ENCODE measurements at regions not wholly inside any gene's neighbourhood (a gene's known extent, or its start where the extent isn't known, plus 50 kb on each side); places are given as distances from the start of the nearest gene placed in this dataset.

GRCh38 chr17:36705874-36706731 lies 104.7 kb downstream of the MRM1 start:
- Histone ChIP-seq H2AFZ (ENCODE audit: low read length) (no peak overlapping the region), H3K4me2 (ENCODE audit: low read length) (no peak overlapping the region; the same call in 1 of the 2 replicates), H4K20me1 (ENCODE audit: low read length) (no peaks in the 10 kb centered on the region), H3K27me3 (ENCODE audit: low read length) (peaks cover 12% of the 10 kb centered on the region; the same call in 1 of the 2 replicates), H3K79me2 (ENCODE audit: low read length) (no peaks in the 10 kb centered on the region), H3K9ac (ENCODE audit: low read length) (no peak overlapping the region), H3K9me2 (replicated peaks; ENCODE audit: low read length) (no peaks in the 10 kb centered on the region), H3K4me1 (ENCODE audit: insufficient read depth, low read length) (no peaks in the 10 kb centered on the region), H3K27ac (ENCODE audit: low read length) (no peak overlapping the region), H3K9me3 (ENCODE audit: low read length) (no peaks in the 10 kb centered on the region), H3K4me3 (ENCODE audit: low read length) (no peak overlapping the region), H3K36me3 (ENCODE audit: low read depth, low read length) (no peaks in the 10 kb centered on the region), H3F3A (ENCODE audit: low read length, unreplicated experiment) (no peaks in the 10 kb centered on the region)
- intact Hi-C loops (cut with micrococcal nuclease), result no loop called here
- ChIA-PET POLR2A (ENCODE audit: unreplicated experiment) (no interaction called here), CTCF (no interaction called here)
- DNase-seq, result peak; percentile 44
- BruUV-seq (replicated peaks), result no TSS peak
- TF ChIP-seq EZH2phosphoT487 (IDR thresholded peaks at IDR 0.05; ENCODE audit: borderline replicate concordance, low read length) (no peak), CTCF (conservative IDR thresholded peaks at IDR 0.05; ENCODE audit: low read depth, low read length) (peak; percentile 69)
- peak; percentile 84 for ATAC-seq

GRCh38 chr17:36707904-36708303 lies 106.5 kb downstream of the MRM1 start:
- Histone ChIP-seq H3K9me2 (replicated peaks; ENCODE audit: low read length) (no peaks in the 10 kb centered on the region), H3K4me1 (ENCODE audit: insufficient read depth, low read length) (no peaks in the 10 kb centered on the region), H4K20me1 (ENCODE audit: low read length) (no peaks in the 10 kb centered on the region), H3K79me2 (ENCODE audit: low read length) (no peaks in the 10 kb centered on the region), H3K36me3 (ENCODE audit: low read depth, low read length) (no peaks in the 10 kb centered on the region), H3K4me3 (ENCODE audit: low read length) (no peak overlapping the region), H3K4me2 (ENCODE audit: low read length) (no peak overlapping the region), H3K27ac (ENCODE audit: low read length) (no peak overlapping the region), H2AFZ (ENCODE audit: low read length) (no peak overlapping the region), H3K9ac (ENCODE audit: low read length) (no peak overlapping the region), H3K9me3 (ENCODE audit: low read length) (no peaks in the 10 kb centered on the region), H3K27me3 (ENCODE audit: low read length) (peaks cover 12% of the 10 kb centered on the region; the same call in 1 of the 2 replicates), H3F3A (ENCODE audit: low read length, unreplicated experiment) (no peaks in the 10 kb centered on the region)
- intact Hi-C loops (cut with micrococcal nuclease), result no loop called here
- POLR2A ChIA-PET (ENCODE audit: unreplicated experiment), result no interaction called here
- CTCF ChIA-PET, result no interaction called here
- no TSS peak for BruUV-seq (replicated peaks)
- no peak for DNase-seq
- TF ChIP-seq EZH2phosphoT487 (IDR thresholded peaks at IDR 0.05; ENCODE audit: borderline replicate concordance, low read length) (no peak), CTCF (conservative IDR thresholded peaks at IDR 0.05; ENCODE audit: low read depth, low read length) (no peak), EZH2 (IDR thresholded peaks at IDR 0.05; ENCODE audit: low read length, unreplicated experiment) (no peak)
- no peak for ATAC-seq

GRCh38 chr17:36714789-36715188 lies 113.4 kb downstream of the MRM1 start:
- intact Hi-C loops (cut with micrococcal nuclease), result no loop called here

More at GRCh38 chr17:36714789-36715188, 113.4 kb downstream of the MRM1 start:
- ATAC-seq (no peak), DNase-seq (no peak)
- Histone ChIP-seq H3K4me2 (ENCODE audit: low read length) (no peak overlapping the region), H3K79me2 (ENCODE audit: low read length) (no peaks in the 10 kb centered on the region), H3K4me3 (ENCODE audit: low read length) (no peak overlapping the region), H3K4me1 (ENCODE audit: insufficient read depth, low read length) (no peaks in the 10 kb centered on the region), H2AFZ (ENCODE audit: low read length) (no peak overlapping the region), H3K9me2 (replicated peaks; ENCODE audit: low read length) (no peaks in the 10 kb centered on the region), H3F3A (ENCODE audit: low read length, unreplicated experiment) (no peaks in the 10 kb centered on the region), H3K9me3 (ENCODE audit: low read length) (no peaks in the 10 kb centered on the region), H3K9ac (ENCODE audit: low read length) (no peak overlapping the region), H3K36me3 (ENCODE audit: low read depth, low read length) (no peaks in the 10 kb centered on the region), H4K20me1 (ENCODE audit: low read length) (no peaks in the 10 kb centered on the region), H3K27ac (ENCODE audit: low read length) (no peak overlapping the region), H3K27me3 (ENCODE audit: low read length) (no peaks in the 10 kb centered on the region)
- BruUV-seq (replicated peaks), result no TSS peak
- TF ChIP-seq EZH2 (IDR thresholded peaks at IDR 0.05; ENCODE audit: low read length, unreplicated experiment) (no peak), EZH2phosphoT487 (IDR thresholded peaks at IDR 0.05; ENCODE audit: borderline replicate concordance, low read length) (no peak), CTCF (conservative IDR thresholded peaks at IDR 0.05; ENCODE audit: low read depth, low read length) (no peak)
- ChIA-PET POLR2A (ENCODE audit: unreplicated experiment) (no interaction called here), CTCF (no interaction called here)
